Adrenal gland (tissue), 5 donors: ENCODE measurements at regions not wholly inside any gene's neighbourhood (a gene's known extent, or its start where the extent isn't known, plus 50 kb on each side); places are given as distances from the start of the nearest gene placed in this dataset.
"Not testable (repeated sequence)": the region's sequence is repeated elsewhere in the genome, so short reads cannot be mapped to it uniquely, and the experiment has no call there.

ENCODE experiments used
- POLR2A ChIP-seq, 2 donors: fragments of 450-650 bp; IDR thresholded peaks; one replicate each; pipeline ENCODE4 v1.6.1; 2017; ENCODE audit warnings: antibody characterized with exemption in 2 of 2, mild to moderate bottlenecking in 2 of 2, moderate library complexity in 1 of 2
- TF ChIP-seq, protein P1 (sequence below), 6 experiments: fragments of 450-650 bp in 4 of 6; fragments of 200-600 bp in 2 of 6; sonication (generic) in 1 of 6; IDR thresholded peaks; 1 replicate in 5 of 6; 2 replicates in 1 of 6; pipeline versions ENCODE4 v1.5.1 to v1.8.0; 2016 to 2021; ENCODE audit warnings: antibody characterized with exemption in 6 of 6, mild to moderate bottlenecking in 2 of 6, moderate library complexity in 1 of 6
- donor health status: DM: no; HTN: no; CAD: no.

DNA sequence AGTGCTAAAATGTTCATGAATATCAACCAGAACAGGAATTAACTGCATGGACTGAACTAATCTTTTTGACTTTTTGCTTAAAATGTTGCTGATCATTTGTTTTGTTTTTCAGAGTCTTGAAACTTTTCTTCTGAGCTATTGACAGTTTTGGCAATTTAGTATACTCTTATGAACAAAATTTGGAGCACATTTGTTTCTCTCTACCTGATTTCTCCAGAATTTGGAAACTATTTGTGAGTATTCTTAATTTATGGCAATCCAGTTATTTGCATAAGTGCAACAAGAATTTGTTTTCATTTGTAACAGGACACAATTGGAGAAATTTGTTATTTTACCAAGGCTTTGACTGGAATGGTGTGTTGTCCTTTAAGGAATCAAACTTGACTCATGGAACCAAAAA is 107.4 kb downstream of the RTP4 start:
- TF ChIP-seq, protein P1, sequence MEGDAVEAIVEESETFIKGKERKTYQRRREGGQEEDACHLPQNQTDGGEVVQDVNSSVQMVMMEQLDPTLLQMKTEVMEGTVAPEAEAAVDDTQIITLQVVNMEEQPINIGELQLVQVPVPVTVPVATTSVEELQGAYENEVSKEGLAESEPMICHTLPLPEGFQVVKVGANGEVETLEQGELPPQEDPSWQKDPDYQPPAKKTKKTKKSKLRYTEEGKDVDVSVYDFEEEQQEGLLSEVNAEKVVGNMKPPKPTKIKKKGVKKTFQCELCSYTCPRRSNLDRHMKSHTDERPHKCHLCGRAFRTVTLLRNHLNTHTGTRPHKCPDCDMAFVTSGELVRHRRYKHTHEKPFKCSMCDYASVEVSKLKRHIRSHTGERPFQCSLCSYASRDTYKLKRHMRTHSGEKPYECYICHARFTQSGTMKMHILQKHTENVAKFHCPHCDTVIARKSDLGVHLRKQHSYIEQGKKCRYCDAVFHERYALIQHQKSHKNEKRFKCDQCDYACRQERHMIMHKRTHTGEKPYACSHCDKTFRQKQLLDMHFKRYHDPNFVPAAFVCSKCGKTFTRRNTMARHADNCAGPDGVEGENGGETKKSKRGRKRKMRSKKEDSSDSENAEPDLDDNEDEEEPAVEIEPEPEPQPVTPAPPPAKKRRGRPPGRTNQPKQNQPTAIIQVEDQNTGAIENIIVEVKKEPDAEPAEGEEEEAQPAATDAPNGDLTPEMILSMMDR (IDR thresholded peaks at IDR 0.05) = not testable (repeated sequence)
- TF ChIP-seq POLR2A (IDR thresholded peaks at IDR 0.05) = not testable (repeated sequence)
